Ascending aorta (tissue), 2 donors: ENCODE measurements at regions not wholly inside any gene's neighbourhood (a gene's known extent, or its start where the extent isn't known, plus 50 kb on each side); places are given as distances from the start of the nearest gene placed in this dataset.

Experiments used
- DNase-seq, 2 donors: peaks; one replicate each; pipeline ENCODE4 v3.0.0-alpha.2; 2019; ENCODE audit warnings: low spot score in 2 of 2
- H3K27ac ChIP-seq, 2 donors: fragments of 200-600 bp; sonication (generic); one replicate each; pipeline ENCODE4 v1.5.1; 2016 to 2017; ENCODE audit warnings: mild to moderate bottlenecking in 1 of 2
- H3K27me3 ChIP-seq: fragments of 200-600 bp; sonication (generic); one replicate; pipeline ENCODE4 v1.5.1; 2017
- H3K36me3 ChIP-seq, 2 donors: fragments of 200-600 bp; sonication (generic); one replicate each; pipeline ENCODE4 v1.5.1; 2016
- H3K4me1 ChIP-seq, 2 donors: fragments of 200-600 bp; sonication (generic); one replicate each; pipeline ENCODE4 v1.5.1; 2016 to 2017; ENCODE audit warnings: mild to moderate bottlenecking in 1 of 2
- H3K4me3 ChIP-seq, 2 donors: fragments of 200-600 bp; sonication (generic); one replicate each; pipeline ENCODE4 v1.5.1; 2016 to 2017; ENCODE audit warnings: mild to moderate bottlenecking in 1 of 2
- H3K9me3 ChIP-seq, 2 donors: fragments of 200-600 bp; sonication (generic); one replicate each; pipeline ENCODE4 v1.5.1; 2016
- CTCF ChIP-seq, 3 experiments: fragments of 200-600 bp in 2 of 3; fragments of 450-650 bp in 1 of 3; sonication (generic) in 2 of 3; IDR thresholded peaks; one replicate each; pipeline ENCODE4 v1.5.1; 2016 to 2019; ENCODE audit warnings: antibody characterized with exemption in 3 of 3, mild to moderate bottlenecking in 1 of 3, moderate library complexity in 1 of 3
- intact Hi-C: fragments of 100-400 bp; cut with DNase I; formaldehyde crosslinking; loops from one replicate; pipeline ENCODE4 v1.15.1; 2023

GRCh38 chr9:118652258-118652657 is 717.0 kb downstream of the BRINP1 start:
- Histone ChIP-seq H3K4me1 (no peaks in the 10 kb centered on the region), H3K4me3 (no peak overlapping the region), H3K27me3 (no peaks in the 10 kb centered on the region), H3K27ac (no peak overlapping the region), H3K36me3 (no peaks in the 10 kb centered on the region), H3K9me3 (no peaks in the 10 kb centered on the region)
- TF ChIP-seq CTCF (IDR thresholded peaks at IDR 0.05) = no peak
- no peak for DNase-seq
- intact Hi-C loops = no loop called here

GRCh38 chr9:118652912-118653311 is 716.3 kb downstream of the BRINP1 start:
- Histone ChIP-seq H3K4me1 (no peaks in the 10 kb centered on the region), H3K27ac (no peak overlapping the region), H3K9me3 (no peaks in the 10 kb centered on the region)

GRCh38 chr9:118659011-118659410 is 710.2 kb downstream of the BRINP1 start:
- no peaks in the 10 kb centered on the region for H3K9me3 ChIP-seq
- TF ChIP-seq CTCF (IDR thresholded peaks at IDR 0.05) = no peak
- no peak overlapping the region for H3K27ac ChIP-seq
- no peaks in the 10 kb centered on the region for H3K27me3 ChIP-seq
- no peak overlapping the region for H3K4me3 ChIP-seq
- intact Hi-C loops = no loop called here
- no peaks in the 10 kb centered on the region for H3K36me3 ChIP-seq
- DNase-seq = no peak
- no peaks in the 10 kb centered on the region for H3K4me1 ChIP-seq

More at GRCh38 chr9:118652912-118653311, 716.3 kb downstream of the BRINP1 start:
- no peak for TF ChIP-seq CTCF (IDR thresholded peaks at IDR 0.05)
- Histone ChIP-seq H3K36me3 (no peaks in the 10 kb centered on the region), H3K27me3 (no peaks in the 10 kb centered on the region), H3K4me3 (no peak overlapping the region)
- no peak for DNase-seq
- intact Hi-C loops = no loop called here

GRCh38 chr9:118665226-118665919 is 703.9 kb downstream of the BRINP1 start:
- Histone ChIP-seq H3K9me3 (no peaks in the 10 kb centered on the region), H3K27ac (no peak overlapping the region), H3K4me1 (no peaks in the 10 kb centered on the region), H3K4me3 (no peak overlapping the region), H3K36me3 (no peaks in the 10 kb centered on the region), H3K27me3 (no peaks in the 10 kb centered on the region)
- TF ChIP-seq CTCF (IDR thresholded peaks at IDR 0.05) = no peak
- intact Hi-C loops = no loop called here
- no peak for DNase-seq

GRCh38 chr9:118670011-118670953 is 699.0 kb downstream of the BRINP1 start:
- no peaks in the 10 kb centered on the region for H3K9me3 ChIP-seq
- DNase-seq = no peak
- no peak overlapping the region for H3K27ac ChIP-seq
- TF ChIP-seq CTCF (IDR thresholded peaks at IDR 0.05) = no peak
- intact Hi-C loops = no loop called here
- H3K36me3 ChIP-seq = no peaks in the 10 kb centered on the region
- H3K4me1 ChIP-seq = no peaks in the 10 kb centered on the region
- no peaks in the 10 kb centered on the region for H3K27me3 ChIP-seq
- H3K4me3 ChIP-seq = no peak overlapping the region
